Mucosa of stomach (tissue), 1 donor: ENCODE measurements at regions not wholly inside any gene's neighbourhood (a gene's known extent, or its start where the extent isn't known, plus 50 kb on each side); places are given as distances from the start of the nearest gene placed in this dataset.

Experiments
- H3K27me3 ChIP-seq: one replicate; pipeline ENCODE4 v1.7.0; 2013; ENCODE audit warnings: mild to moderate bottlenecking, low read length; ENCODE audit not compliant: control insufficient read depth, insufficient read depth
- H3K36me3 ChIP-seq: one replicate; pipeline ENCODE4 v1.7.0; 2013; ENCODE audit warnings: low read length; ENCODE audit not compliant: control insufficient read depth, insufficient read depth
- H3K4me1 ChIP-seq: one replicate; pipeline ENCODE4 v1.7.0; 2013; ENCODE audit warnings: mild to moderate bottlenecking, low read length; ENCODE audit not compliant: control insufficient read depth, insufficient read depth
- H3K4me3 ChIP-seq: one replicate; pipeline ENCODE4 v1.7.0; 2013; ENCODE audit warnings: low read length
- H3K9ac ChIP-seq: one replicate; pipeline ENCODE4 v1.7.0; 2013; ENCODE audit warnings: mild to moderate bottlenecking, low read length, moderate library complexity
- H3K9me3 ChIP-seq: one replicate; pipeline ENCODE4 v1.7.0; 2013; ENCODE audit warnings: mild to moderate bottlenecking, low read length, moderate library complexity; ENCODE audit not compliant: control insufficient read depth
- donor health status: Pancreatic carcinoma.

- Histone ChIP-seq H3K27me3 (no peaks in the 10 kb centered on the region), H3K4me1 (no peaks in the 10 kb centered on the region), H3K9me3 (no peaks in the 10 kb centered on the region), H3K36me3 (no peaks in the 10 kb centered on the region), H3K9ac (no peak overlapping the region), H3K4me3 (no peak overlapping the region)
These were observed 188.1 kb upstream of the CELF2 start for GRCh38 chr10:10829576-10829975.

- H3K4me1 ChIP-seq, result no peaks in the 10 kb centered on the region
- H3K9ac ChIP-seq, result no peak overlapping the region
These were observed 187.2 kb upstream of the CELF2 start for GRCh38 chr10:10830293-10830986.

GRCh38 chr10:10831085-10831484, 186.6 kb upstream of the CELF2 start:
- no peaks in the 10 kb centered on the region for H3K27me3 ChIP-seq
- no peak overlapping the region for H3K4me3 ChIP-seq
- H3K9me3 ChIP-seq, result no peaks in the 10 kb centered on the region
- no peak overlapping the region for H3K9ac ChIP-seq
- no peaks in the 10 kb centered on the region for H3K36me3 ChIP-seq
- H3K4me1 ChIP-seq, result no peaks in the 10 kb centered on the region

More at GRCh38 chr10:10830293-10830986, 187.2 kb upstream of the CELF2 start:
- Histone ChIP-seq H3K9me3 (no peaks in the 10 kb centered on the region), H3K4me3 (no peak overlapping the region), H3K36me3 (no peaks in the 10 kb centered on the region), H3K27me3 (no peaks in the 10 kb centered on the region)

DNA sequence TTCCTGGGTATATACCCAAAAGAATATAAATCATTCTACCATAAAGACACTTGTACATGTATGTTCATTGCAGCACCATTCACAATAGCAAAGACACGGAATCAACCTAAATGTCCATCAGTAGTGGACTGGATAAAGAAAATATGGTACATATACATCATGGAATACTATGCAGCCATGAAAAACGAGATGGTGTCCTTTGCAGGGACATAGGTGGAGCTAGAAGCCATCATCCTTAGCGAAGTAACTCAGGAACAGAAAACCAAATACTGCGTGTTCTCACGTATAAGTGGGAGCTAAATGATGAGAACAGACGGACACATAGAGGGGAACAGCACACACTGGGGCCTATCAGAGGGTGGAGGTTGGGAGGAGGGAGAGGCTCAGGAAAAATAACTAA, 183.7 kb upstream of the CELF2 start:
- H3K9ac ChIP-seq, result no peak overlapping the region
- no peaks in the 10 kb centered on the region for H3K27me3 ChIP-seq
- H3K36me3 ChIP-seq, result no peaks in the 10 kb centered on the region
- H3K4me1 ChIP-seq, result no peaks in the 10 kb centered on the region
- H3K4me3 ChIP-seq, result no peak overlapping the region
- no peaks in the 10 kb centered on the region for H3K9me3 ChIP-seq

GRCh38 chr10:10844251-10844650, 173.4 kb upstream of the CELF2 start:
- Histone ChIP-seq H3K27me3 (no peaks in the 10 kb centered on the region), H3K9ac (no peak overlapping the region), H3K4me1 (no peaks in the 10 kb centered on the region), H3K36me3 (no peaks in the 10 kb centered on the region), H3K4me3 (no peak overlapping the region), H3K9me3 (no peaks in the 10 kb centered on the region)

DNA sequence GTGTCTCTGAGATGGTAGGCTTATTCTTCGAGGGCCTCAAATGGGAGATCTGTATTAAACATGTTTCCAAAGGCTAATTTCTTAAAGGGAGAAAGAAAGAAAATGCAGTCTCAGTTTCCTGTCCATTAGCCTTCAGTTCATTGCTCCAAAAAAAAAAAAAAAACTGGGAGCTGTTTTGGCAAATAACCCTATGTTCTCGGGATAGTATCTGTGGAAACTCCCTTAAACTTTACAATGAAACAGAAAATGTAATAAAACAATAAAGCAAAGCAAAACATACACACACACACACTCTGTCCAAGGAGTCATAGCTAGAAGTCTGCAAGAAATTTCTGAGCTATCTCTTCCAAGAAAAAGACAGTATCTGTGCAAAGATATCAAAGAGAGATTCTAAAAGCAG, 172.5 kb upstream of the CELF2 start:
- H3K4me3 ChIP-seq, result no peak overlapping the region
- H3K27me3 ChIP-seq, result no peaks in the 10 kb centered on the region
- no peak overlapping the region for H3K9ac ChIP-seq
- no peaks in the 10 kb centered on the region for H3K36me3 ChIP-seq
- no peaks in the 10 kb centered on the region for H3K9me3 ChIP-seq
- no peaks in the 10 kb centered on the region for H3K4me1 ChIP-seq

- Histone ChIP-seq H3K4me1 (no peaks in the 10 kb centered on the region), H3K36me3 (no peaks in the 10 kb centered on the region), H3K4me3 (no peak overlapping the region), H3K9ac (no peak overlapping the region), H3K9me3 (no peaks in the 10 kb centered on the region), H3K27me3 (no peaks in the 10 kb centered on the region)
These were observed 171.7 kb upstream of the CELF2 start for GRCh38 chr10:10845826-10846503.

- no peaks in the 10 kb centered on the region for H3K4me1 ChIP-seq
- no peaks in the 10 kb centered on the region for H3K9me3 ChIP-seq
- H3K9ac ChIP-seq, result no peak overlapping the region
- no peaks in the 10 kb centered on the region for H3K27me3 ChIP-seq
- H3K36me3 ChIP-seq, result no peaks in the 10 kb centered on the region
- no peak overlapping the region for H3K4me3 ChIP-seq
These were observed 171.2 kb upstream of the CELF2 start for GRCh38 chr10:10846504-10846900.

GRCh38 chr10:10847387-10847786, 170.3 kb upstream of the CELF2 start:
- Histone ChIP-seq H3K36me3 (no peaks in the 10 kb centered on the region), H3K9ac (no peak overlapping the region), H3K27me3 (no peaks in the 10 kb centered on the region), H3K4me3 (no peak overlapping the region), H3K4me1 (no peaks in the 10 kb centered on the region), H3K9me3 (no peaks in the 10 kb centered on the region)

GRCh38 chr10:10848488-10849111, 169.1 kb upstream of the CELF2 start:
- Histone ChIP-seq H3K9ac (no peak overlapping the region), H3K36me3 (no peaks in the 10 kb centered on the region), H3K27me3 (no peaks in the 10 kb centered on the region), H3K4me1 (no peaks in the 10 kb centered on the region), H3K9me3 (no peaks in the 10 kb centered on the region), H3K4me3 (no peak overlapping the region)

- H3K9me3 ChIP-seq, result no peaks in the 10 kb centered on the region
- H3K9ac ChIP-seq, result no peak overlapping the region
- no peaks in the 10 kb centered on the region for H3K27me3 ChIP-seq
- H3K36me3 ChIP-seq, result no peaks in the 10 kb centered on the region
- H3K4me1 ChIP-seq, result no peaks in the 10 kb centered on the region
- H3K4me3 ChIP-seq, result no peak overlapping the region
These were observed 168.4 kb upstream of the CELF2 start for GRCh38 chr10:10849306-10849705.

DNA sequence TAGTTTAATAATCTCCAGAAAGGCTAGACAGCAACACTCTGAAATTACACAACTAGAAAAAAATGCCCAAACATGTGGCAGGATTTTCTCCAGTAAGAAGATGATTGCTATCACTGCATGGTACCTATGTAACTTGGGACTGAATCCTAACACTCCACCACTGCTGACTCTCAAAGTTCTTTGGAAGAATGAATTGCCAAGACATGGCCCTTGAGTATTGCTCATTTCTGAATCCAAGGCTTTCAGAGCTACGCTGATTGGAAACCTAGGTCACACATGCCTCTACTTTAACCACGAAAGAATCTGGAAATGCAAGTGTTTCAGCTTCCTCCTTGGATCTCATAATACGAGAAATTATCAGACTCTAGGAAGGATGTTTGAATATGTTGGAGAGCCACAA, 167.5 kb upstream of the CELF2 start:
- no peaks in the 10 kb centered on the region for H3K4me1 ChIP-seq
- H3K4me3 ChIP-seq, result no peak overlapping the region
- no peak overlapping the region for H3K9ac ChIP-seq
- no peaks in the 10 kb centered on the region for H3K27me3 ChIP-seq
- no peaks in the 10 kb centered on the region for H3K36me3 ChIP-seq
- no peaks in the 10 kb centered on the region for H3K9me3 ChIP-seq
